ENCODE measurements at regions not wholly inside any gene's neighbourhood (a gene's known extent, or its start where the extent isn't known, plus 50 kb on each side); places are given as distances from the start of the nearest gene placed in this dataset.
"Not testable (repeated sequence)": the region's sequence is repeated elsewhere in the genome, so short reads cannot be mapped to it uniquely, and the experiment has no call there.

DNA sequence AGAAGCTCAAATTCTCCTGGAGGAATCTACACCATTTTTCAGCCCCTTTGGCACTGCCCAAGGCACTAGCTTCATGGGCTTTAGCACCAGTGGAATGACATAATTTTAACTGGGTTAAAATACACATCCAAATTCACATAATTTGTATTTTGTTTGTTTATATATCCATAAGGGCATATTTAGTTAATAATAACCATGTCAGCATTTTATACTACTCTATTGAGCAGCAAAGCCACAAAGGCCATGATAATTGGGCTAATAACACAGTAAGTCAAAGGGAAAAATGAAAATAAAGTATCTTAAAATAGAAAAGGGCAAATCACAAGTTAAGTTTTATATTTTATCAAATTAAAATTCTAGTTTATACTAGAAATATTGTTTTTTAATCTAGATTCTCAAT, 262.7 kb upstream of the TACR3 start:
- DNase-seq, result no peak

DNA sequence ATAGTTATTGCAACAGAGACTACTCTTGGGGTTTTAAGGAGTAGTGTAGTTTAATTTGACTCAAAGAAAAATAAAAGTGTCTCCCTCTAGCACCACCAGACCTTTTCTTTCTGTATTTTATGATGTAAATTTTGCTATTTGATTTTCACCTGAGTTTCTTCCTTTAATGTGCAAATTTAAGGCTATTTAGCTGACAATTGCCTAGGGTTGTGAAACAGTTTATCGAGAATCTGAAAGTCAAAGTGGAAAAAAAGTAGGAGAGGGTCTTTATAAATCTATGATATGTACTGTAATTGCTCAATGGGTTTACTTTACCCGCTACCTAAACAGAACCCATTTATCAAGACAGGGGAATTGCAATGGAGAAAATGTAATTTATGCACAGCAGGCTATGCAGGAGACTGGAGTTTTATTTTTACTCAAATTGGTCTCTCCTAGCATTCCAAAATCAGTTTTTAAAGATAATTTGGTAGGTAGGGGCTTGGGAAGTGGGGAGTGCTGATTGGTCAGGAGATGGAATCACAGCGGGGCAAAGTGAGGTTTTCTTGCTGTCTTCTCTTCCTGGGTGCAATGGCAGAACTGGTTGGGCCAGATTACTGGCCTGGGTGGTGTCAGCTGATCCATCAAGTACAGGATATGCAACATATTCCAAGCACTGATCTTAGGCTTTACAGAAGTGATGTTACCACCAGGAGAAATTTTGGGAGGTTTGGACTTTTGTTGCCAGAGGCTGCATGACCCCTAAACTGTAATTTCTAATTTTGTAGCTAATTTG, 228.6 kb upstream of the TACR3 start:
- DNase-seq, result no peak

DNA sequence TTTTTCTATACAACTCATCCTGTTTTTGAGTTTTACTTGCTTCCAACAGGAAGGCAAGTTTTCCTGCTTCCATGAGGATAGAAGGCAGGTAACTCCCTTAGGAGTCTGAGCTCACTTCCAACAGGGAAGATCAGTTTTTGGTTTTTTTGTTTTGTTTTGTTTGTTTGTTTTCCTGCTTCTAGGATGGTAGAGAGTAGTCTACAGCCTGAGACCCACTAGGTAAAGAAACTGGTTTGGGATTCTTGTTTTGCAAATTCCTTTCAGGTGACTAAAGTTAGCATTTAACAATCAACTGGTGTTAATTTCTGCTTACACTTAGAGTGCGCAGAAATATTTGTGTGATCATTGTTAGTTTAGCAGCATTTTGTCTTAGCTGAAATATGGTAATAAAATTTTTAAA, 227.8 kb upstream of the TACR3 start:
- DNase-seq, result no peak

GRCh38 chr4:103946621-103947268, 227.0 kb upstream of the TACR3 start:
- DNase-seq, result not testable (repeated sequence)

GRCh38 chr4:103938488-103938887, 218.7 kb upstream of the TACR3 start:
- DNase-seq, result no peak

DNA sequence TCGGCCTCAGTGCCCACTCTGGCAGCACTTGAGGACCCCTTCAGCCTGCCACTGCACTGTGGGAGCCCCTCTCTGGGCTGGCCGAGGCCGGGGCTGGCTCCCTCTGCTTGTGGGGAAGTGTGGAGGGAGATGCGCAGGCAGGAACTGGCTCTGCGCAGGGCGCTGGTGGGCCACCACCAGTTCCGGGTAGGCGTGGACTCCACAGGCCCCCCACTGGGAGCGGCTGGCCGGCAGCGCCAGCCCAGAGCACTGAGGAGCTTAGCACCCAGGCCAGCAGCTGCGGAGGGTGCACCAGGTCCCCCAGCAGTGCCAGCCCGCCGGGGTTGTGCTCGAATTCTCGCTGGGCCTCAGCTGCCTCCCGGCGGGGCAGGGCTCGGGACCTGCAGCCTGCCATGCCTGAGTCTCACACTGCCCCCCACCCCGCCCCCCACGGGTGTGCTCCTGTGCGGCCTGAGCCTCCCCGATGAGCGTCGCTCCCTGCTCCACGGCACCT, 216.9 kb upstream of the TACR3 start:
- no peak for DNase-seq

DNA sequence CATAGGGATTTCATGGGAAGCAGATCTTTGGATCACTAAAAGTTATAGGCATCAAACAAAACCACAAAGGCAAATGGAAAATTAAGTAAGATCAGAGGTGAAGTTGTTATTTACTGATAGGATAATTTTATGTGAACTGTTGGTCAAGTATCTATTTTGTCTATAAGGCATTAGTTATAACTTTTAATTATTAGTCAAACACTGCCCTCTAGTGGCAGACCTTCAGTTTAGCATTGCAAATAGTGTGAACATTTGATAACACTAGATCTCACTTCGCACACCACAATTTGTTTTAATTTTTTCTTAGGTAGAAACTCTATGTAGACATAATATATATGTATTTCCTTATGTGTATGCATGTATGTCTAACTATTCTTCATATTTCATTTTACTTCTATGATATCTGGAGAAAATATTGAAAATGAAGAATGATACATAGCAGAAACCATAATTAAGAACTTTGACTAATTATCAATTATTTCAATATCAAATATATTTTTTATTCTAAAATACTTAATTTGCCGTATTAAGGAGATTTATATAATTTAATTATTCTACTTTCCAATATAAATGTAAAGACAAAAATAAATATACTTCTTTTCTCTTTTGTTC, 214.5 kb upstream of the TACR3 start:
- DNase-seq, result peak; percentile 21

- DNase-seq, result no peak
These were observed 208.6 kb upstream of the TACR3 start for GRCh38 chr4:103928370-103928769.

GRCh38 chr4:103923551-103923950, 203.8 kb upstream of the TACR3 start:
- no peak for DNase-seq

DNA sequence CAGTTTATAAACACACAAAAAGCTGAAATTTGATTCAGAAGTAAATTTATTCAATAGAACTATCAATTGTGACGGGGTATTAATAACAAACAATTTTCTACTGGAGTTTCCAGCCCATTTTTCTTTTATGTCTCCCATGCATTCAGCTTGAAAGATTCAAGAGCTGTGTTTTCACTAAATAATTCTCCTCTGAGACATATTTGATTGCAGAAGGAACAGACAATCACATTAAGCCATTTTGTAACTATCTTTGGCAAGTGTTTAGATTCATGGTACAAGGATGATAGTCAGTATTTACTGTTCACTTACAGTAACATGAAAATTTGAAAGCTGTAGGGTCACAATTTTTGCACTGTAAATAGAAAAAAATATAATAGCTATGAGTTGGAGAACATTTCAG, 198.4 kb upstream of the TACR3 start:
- no peak for DNase-seq

GRCh38 chr4:103915224-103915869, 195.6 kb upstream of the TACR3 start:
- peak; percentile 15 for DNase-seq

DNA sequence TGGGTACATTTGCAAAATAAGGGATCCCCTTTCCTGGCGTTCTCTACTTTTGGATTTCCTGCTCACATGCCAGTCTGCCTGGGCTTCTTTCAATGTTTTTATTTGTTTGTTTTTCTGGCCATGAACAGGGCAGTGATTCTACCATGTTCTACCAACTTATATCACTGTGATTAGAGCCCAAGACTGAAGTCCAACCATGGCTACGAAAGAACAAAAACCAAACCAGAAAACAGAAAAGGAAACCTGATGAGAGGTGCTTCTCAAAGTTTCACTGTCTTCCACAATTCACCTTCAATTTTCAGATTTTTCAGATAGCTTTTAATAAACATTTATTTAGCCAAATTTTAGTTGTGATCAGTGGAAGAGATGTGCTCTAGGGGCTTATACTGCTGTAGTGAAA, 187.6 kb upstream of the TACR3 start:
- no peak for DNase-seq

- DNase-seq, result no peak
These were observed 184.3 kb upstream of the TACR3 start for GRCh38 chr4:103904123-103904522.

GRCh38 chr4:103902730-103903129, 182.9 kb upstream of the TACR3 start:
- no peak for DNase-seq

DNA sequence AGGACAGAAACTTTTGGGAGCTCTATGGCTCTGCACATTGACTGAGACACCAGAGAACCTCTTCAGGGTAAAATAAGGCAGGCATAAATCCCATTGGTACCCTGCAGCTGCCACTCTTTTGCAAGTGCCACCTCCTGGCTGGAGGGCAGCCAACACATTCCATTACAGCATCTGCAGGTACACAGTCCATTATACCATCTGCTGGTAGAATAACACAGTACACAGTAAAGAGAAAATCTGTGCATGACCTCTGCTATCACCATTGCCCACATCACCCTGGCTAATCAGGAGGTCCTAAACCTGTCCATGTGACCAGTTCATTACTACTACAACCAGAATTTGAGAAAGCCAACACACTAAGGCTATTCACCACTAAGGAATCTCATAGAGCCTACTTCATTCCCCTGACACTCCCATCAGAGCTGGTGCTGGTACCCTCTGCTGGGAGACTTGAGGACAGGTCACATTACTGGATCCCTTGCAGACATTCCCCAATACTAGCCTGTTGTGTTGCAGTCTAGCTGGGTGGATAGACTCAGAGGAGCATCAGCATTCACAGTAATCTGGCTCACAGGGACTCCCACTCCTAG, 176.2 kb upstream of the TACR3 start:
- DNase-seq, result no peak

DNA sequence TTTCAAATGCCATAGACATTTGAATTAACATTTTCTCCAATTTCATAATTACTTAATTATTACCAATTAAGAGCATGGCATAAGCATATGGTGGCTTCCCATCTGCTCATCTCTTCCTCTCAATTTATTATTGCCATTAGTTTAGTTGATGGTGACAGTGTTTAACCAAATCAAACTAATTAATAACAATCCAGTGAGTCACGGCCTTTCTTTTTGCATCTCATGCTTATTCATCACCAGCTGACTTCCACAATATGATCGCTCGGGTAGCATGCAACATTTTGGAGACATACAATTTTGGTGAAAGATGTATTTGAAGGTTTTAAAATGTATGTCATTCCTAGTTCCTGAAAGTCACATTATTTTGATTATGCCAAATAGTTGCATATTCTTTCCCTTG, 172.8 kb upstream of the TACR3 start:
- DNase-seq, result no peak

- DNase-seq, result no peak
These were observed 167.4 kb upstream of the TACR3 start for GRCh38 chr4:103887191-103887590.

DNA sequence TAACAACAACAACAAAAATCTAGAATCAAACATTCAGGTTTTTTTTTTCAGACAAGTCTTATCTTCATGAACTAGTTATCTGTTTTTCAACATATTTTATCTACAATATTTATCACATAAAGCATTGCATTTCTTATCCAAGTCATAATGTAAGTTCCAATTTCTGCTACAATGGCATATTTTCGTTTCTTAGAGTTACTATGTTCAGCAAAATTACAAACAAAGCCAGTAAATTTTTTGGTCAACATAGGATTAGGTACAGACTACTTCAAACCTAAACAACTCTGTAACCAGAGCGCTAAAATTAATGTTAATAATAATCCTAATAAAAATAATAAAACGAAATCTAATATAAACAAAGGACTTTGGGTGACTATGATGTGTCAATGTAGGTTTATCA, 165.4 kb upstream of the TACR3 start:
- no peak for DNase-seq

DNA sequence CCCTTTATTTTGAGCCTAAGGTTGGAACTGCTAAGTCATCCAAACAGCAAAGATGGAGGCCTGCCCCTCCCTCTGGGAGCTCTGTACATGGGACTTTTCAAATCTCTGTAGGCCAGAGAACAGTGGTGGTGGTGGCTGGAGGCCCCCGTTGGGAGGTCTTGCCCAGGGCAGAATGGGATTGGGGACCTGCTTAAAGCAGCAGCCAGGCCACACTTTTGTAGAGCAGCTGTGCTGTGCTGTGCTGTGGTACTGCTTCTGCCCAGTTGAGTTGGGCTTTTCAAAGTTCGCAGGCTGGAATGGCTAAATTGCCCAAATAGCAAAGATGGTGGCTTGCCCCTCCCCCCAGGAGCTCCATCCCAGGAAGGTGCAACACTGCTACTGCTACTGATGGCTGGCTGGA, 147.5 kb upstream of the TACR3 start:
- no peak for DNase-seq

GRCh38 chr4:103853627-103854026, 133.8 kb upstream of the TACR3 start:
- DNase-seq, result no peak

- no peak for DNase-seq
These were observed 133.4 kb upstream of the TACR3 start for GRCh38 chr4:103853146-103853545.

DNA sequence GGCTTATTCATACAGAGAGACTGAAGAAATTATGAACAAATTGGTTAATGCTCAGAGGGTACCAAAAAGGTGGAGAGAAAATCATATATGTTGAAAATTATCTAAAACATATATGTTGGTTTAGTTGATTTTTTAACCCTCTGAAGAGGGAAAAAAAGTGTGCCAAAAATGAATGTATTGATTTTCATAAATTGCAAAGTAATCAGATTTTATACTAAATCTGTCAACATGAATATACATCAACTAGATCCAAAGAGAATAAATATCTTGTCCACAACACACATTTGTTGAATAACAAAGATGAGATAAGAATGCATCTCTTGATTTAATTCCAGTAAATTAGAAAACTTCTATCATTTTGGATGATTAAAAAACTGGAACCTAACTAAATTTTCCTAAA, 125.3 kb upstream of the TACR3 start:
- DNase-seq, result no peak

GRCh38 chr4:103842637-103843239, 123.0 kb upstream of the TACR3 start:
- DNase-seq, result no peak

Data from retina (tissue), 1 donor.